H9 (cell line): ENCODE measurements at regions not wholly inside any gene's neighbourhood (a gene's known extent, or its start where the extent isn't known, plus 50 kb on each side); places are given as distances from the start of the nearest gene placed in this dataset.

ENCODE experiments used
- DNase-seq: peaks from one replicate; pipeline ENCODE4 v3.0.0-alpha.2; 2017
- H2AFZ ChIP-seq: one replicate; pipeline ENCODE4 v1.6.1; 2013; ENCODE audit warnings: mild to moderate bottlenecking, low read length, control low read depth, moderate library complexity
- H2AK5ac ChIP-seq: 2 replicates; pipeline ENCODE4 v1.6.1; 2013; ENCODE audit warnings: low read length, control low read depth, mixed read lengths; ENCODE audit not compliant: insufficient read length
- H2BK120ac ChIP-seq: one replicate; pipeline ENCODE4 v1.6.1; 2013; ENCODE audit warnings: low read depth, mild to moderate bottlenecking, low read length, control low read depth, inconsistent platforms; ENCODE audit not compliant: poor library complexity, severe bottlenecking
- H2BK12ac ChIP-seq: 2 replicates; pipeline ENCODE4 v1.6.1; 2013; ENCODE audit warnings: low read length, control low read depth, mixed read lengths, low read depth; ENCODE audit not compliant: insufficient read length
- H2BK15ac ChIP-seq: 2 replicates; pipeline ENCODE4 v1.6.1; 2013; ENCODE audit warnings: low read depth, low read length, control low read depth
- H2BK20ac ChIP-seq: one replicate; pipeline ENCODE4 v1.6.1; 2013; ENCODE audit warnings: low read depth, mild to moderate bottlenecking, low read length, control low read depth, inconsistent platforms; ENCODE audit not compliant: poor library complexity, severe bottlenecking
- H2BK5ac ChIP-seq: 2 replicates; pipeline ENCODE4 v1.6.1; 2013; ENCODE audit warnings: low read length, control low read depth, mixed read lengths; ENCODE audit not compliant: insufficient read length
- H3K14ac ChIP-seq: 2 replicates; pipeline ENCODE4 v1.6.1; 2013; ENCODE audit warnings: low read length, control low read depth; ENCODE audit not compliant: insufficient read depth
- H3K18ac ChIP-seq: 2 replicates; pipeline ENCODE4 v1.6.1; 2013; ENCODE audit warnings: low read depth, mild to moderate bottlenecking, mixed read lengths, low read length, control low read depth; ENCODE audit not compliant: insufficient read length
- H3K23ac ChIP-seq: 2 replicates; pipeline ENCODE4 v1.6.1; 2013; ENCODE audit warnings: low read length, control low read depth, mixed read lengths, low read depth; ENCODE audit not compliant: insufficient read length
- H3K23me2 ChIP-seq: 2 replicates; pipeline ENCODE4 v1.6.1; 2013; ENCODE audit warnings: low read depth, mild to moderate bottlenecking, mixed read lengths, low read length, control low read depth; ENCODE audit not compliant: insufficient read length, poor library complexity, severe bottlenecking
- H3K27ac ChIP-seq: 2 replicates; pipeline ENCODE4 v1.5.1; 2013; ENCODE audit warnings: low read length, control low read depth, mixed read lengths, low read depth; ENCODE audit not compliant: insufficient read length
- H3K27me3 ChIP-seq: 2 replicates; pipeline ENCODE4 v1.6.1; 2013; ENCODE audit warnings: low read length, control low read depth, inconsistent platforms; ENCODE audit not compliant: insufficient read depth
- H3K4ac ChIP-seq: 2 replicates; pipeline ENCODE4 v1.6.1; 2013; ENCODE audit warnings: low read depth, mild to moderate bottlenecking, control low read depth, inconsistent platforms, low read length, moderate library complexity
- H3K4me1 ChIP-seq: 2 replicates; pipeline ENCODE4 v1.6.1; 2013; ENCODE audit warnings: low read length, control low read depth, inconsistent platforms; ENCODE audit not compliant: insufficient read depth
- H3K4me2 ChIP-seq: 2 replicates; pipeline ENCODE4 v1.6.1; 2013; ENCODE audit warnings: low read length, control low read depth, mixed read lengths; ENCODE audit not compliant: insufficient read length, insufficient read depth
- H3K56ac ChIP-seq: 2 replicates; pipeline ENCODE4 v1.6.1; 2013; ENCODE audit warnings: low read depth, mild to moderate bottlenecking, mixed read lengths, low read length, control low read depth; ENCODE audit not compliant: insufficient read length
- H3K79me1 ChIP-seq: 2 replicates; pipeline ENCODE4 v1.6.1; 2013; ENCODE audit warnings: low read depth, mild to moderate bottlenecking, moderate library complexity, low read length, control low read depth, inconsistent platforms; ENCODE audit not compliant: insufficient read depth, poor library complexity, severe bottlenecking
- H3K79me2 ChIP-seq: 2 replicates; pipeline ENCODE4 v1.6.1; 2013; ENCODE audit warnings: low read length, control low read depth, inconsistent platforms; ENCODE audit not compliant: insufficient read depth
- H3K9ac ChIP-seq: 2 replicates; pipeline ENCODE4 v1.6.1; 2013; ENCODE audit warnings: low read length, control low read depth, mixed read lengths; ENCODE audit not compliant: insufficient read length; ENCODE audit errors: extremely low read depth
- H3K9me3 ChIP-seq: one replicate; pipeline ENCODE4 v1.6.1; 2013; ENCODE audit warnings: low read depth, low read length, inconsistent platforms; ENCODE audit not compliant: control insufficient read depth
- H3T11ph ChIP-seq: one replicate; pipeline ENCODE4 v1.6.1; 2013; ENCODE audit warnings: mild to moderate bottlenecking, low read length, control low read depth, inconsistent platforms
- H4K20me1 ChIP-seq: one replicate; pipeline ENCODE4 v1.6.1; 2013; ENCODE audit not compliant: control insufficient read depth, insufficient read length, insufficient read depth
- H4K5ac ChIP-seq: 2 replicates; pipeline ENCODE4 v1.6.1; 2013; ENCODE audit warnings: low read depth, mild to moderate bottlenecking, mixed read lengths, low read length, control low read depth; ENCODE audit not compliant: insufficient read length
- H4K8ac ChIP-seq: replicated peaks from 2 replicates; pipeline ENCODE4 v1.6.1; 2013; ENCODE audit warnings: low read length, control low read depth, mixed read lengths, low read depth; ENCODE audit not compliant: insufficient read length
- H4K91ac ChIP-seq: 2 replicates; pipeline ENCODE4 v1.6.1; 2013; ENCODE audit warnings: low read depth, mild to moderate bottlenecking, moderate library complexity, mixed read lengths, low read length, control low read depth; ENCODE audit not compliant: insufficient read length
- H3K27ac Mint-ChIP-seq, 3 experiments: 2 replicates in 2 of 3; 3 replicates in 1 of 3; pipeline ENCODE4 v1.8.0; 2020 to 2021; ENCODE audit warnings: mixed read lengths in 3 of 3, mild to moderate bottlenecking in 1 of 3, moderate library complexity in 1 of 3
- H3K27me3 Mint-ChIP-seq: 2 replicates; pipeline ENCODE4 v1.8.0; 2021; ENCODE audit warnings: low read depth, mild to moderate bottlenecking, moderate library complexity, mixed read lengths
- H3K36me3 Mint-ChIP-seq, 3 experiments: 2 replicates in 2 of 3; 3 replicates in 1 of 3; pipeline ENCODE4 v1.8.0; 2020 to 2021; ENCODE audit warnings: low read depth in 3 of 3, mixed read lengths in 3 of 3; ENCODE audit not compliant: insufficient read depth in 1 of 3
- H3K4me1 Mint-ChIP-seq, 2 experiments: 2 replicates each; pipeline ENCODE4 v1.8.0; 2020; ENCODE audit warnings: mixed read lengths in 2 of 2
- H3K4me3 Mint-ChIP-seq, 2 experiments: 2 replicates in 1 of 2; 3 replicates in 1 of 2; pipeline ENCODE4 v1.8.0; 2020 to 2021; ENCODE audit warnings: mild to moderate bottlenecking in 2 of 2, mixed read lengths in 2 of 2, moderate library complexity in 1 of 2
- H3K9me3 Mint-ChIP-seq, 2 experiments: 2 replicates in 1 of 2; 3 replicates in 1 of 2; pipeline ENCODE4 v1.8.0; 2020; ENCODE audit warnings: mild to moderate bottlenecking in 2 of 2, mixed read lengths in 2 of 2, moderate library complexity in 1 of 2
- CTCF ChIP-seq: fragments of 200-600 bp; sonication (generic); conservative IDR thresholded peaks from 3 replicates; pipeline ENCODE4 v1.8.0; 2021; ENCODE audit warnings: antibody characterized with exemption, mild to moderate bottlenecking
- WGBS: extraction: QIAGEN DNeasy Blood & Tissue Kit; methylation state at CpG from one replicate; pipeline ENCODE4 v1.1.7; 2013; ENCODE audit warnings: missing lambda C conversion rate, low lambda C conversion rate, mixed read lengths; ENCODE audit not compliant: insufficient read length; ENCODE audit errors: extremely low coverage; 5-methylcytosine and 5-hydroxymethylcytosine counted together

- H3K36me3 Mint-ChIP-seq, result peaks cover 0 to 9% (median 3%) of the 10 kb centered on the region in 3 experiments; a peak in 6 of 7 replicates
- Histone ChIP-seq H2BK5ac (no peak overlapping the region), H4K91ac (no peak overlapping the region), H4K20me1 (no peaks in the 10 kb centered on the region), H3K27ac (no peak overlapping the region), H3T11ph (no peak overlapping the region), H2BK12ac (no peak overlapping the region), H3K18ac (no peak overlapping the region), H3K23ac (no peak overlapping the region), H2BK20ac (no peak overlapping the region), H3K23me2 (no peaks in the 10 kb centered on the region), H3K79me2 (no peaks in the 10 kb centered on the region), H3K27me3 (no peaks in the 10 kb centered on the region), H4K8ac (no peak overlapping the region), H3K56ac (no peak overlapping the region), H3K4me1 (no peaks in the 10 kb centered on the region), H2AK5ac (no peak overlapping the region), H3K9me3 (no peaks in the 10 kb centered on the region), H3K14ac (no peak overlapping the region), H3K4ac (no peak overlapping the region), H3K4me2 (no peak overlapping the region), H3K9ac (no peak overlapping the region), H2BK15ac (no peak overlapping the region), H3K79me1 (no peaks in the 10 kb centered on the region), H2BK120ac (no peak overlapping the region), H2AFZ (no peak overlapping the region), H4K5ac (no peak overlapping the region)
- H3K4me3 Mint-ChIP-seq, result no peak overlapping the region
- no peak for DNase-seq
- H3K27me3 Mint-ChIP-seq, result peaks cover 2% of the 10 kb centered on the region; the same call in 1 of the 2 replicates
- no peak for TF ChIP-seq CTCF
- peaks cover 15 to 17% of the 10 kb centered on the region in 2 experiments for H3K9me3 Mint-ChIP-seq
- no peaks in the 10 kb centered on the region for H3K4me1 Mint-ChIP-seq
- WGBS, result no CpG with 5 or more reads among the region's 9 CpGs
- no peak overlapping the region for H3K27ac Mint-ChIP-seq
Observed at GRCh38 chr16:8062677-8063076, 527.6 kb downstream of the TMEM114 start.
